ENCODE measurements at regions not wholly inside any gene's neighbourhood (a gene's known extent, or its start where the extent isn't known, plus 50 kb on each side); places are given as distances from the start of the nearest gene placed in this dataset.
"Not testable (repeated sequence)": the region's sequence is repeated elsewhere in the genome, so short reads cannot be mapped to it uniquely, and the experiment has no call there.

DNA sequence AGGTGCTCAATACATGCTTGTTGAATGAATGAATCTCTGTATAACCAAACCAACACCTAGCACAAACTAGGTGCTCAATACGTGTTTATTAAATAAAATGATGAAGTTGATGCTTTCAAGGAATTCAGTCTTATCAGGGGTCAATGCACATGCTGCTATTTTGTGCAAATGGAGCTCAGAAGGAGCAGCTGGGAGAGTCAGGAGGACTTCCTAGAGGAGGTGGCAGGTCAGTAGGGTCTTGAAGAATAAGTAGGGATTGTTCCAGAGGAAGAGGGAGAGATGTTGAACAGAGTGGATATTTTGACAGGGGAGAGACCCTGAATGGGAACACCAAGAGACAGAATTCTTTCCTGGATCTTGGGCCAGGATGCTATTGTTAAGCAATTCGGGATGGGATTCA lies 92.7 kb upstream of the LHX1 start:
- DNase-seq (ENCODE audit: insufficient read length, low spot score), result no peak

DNA sequence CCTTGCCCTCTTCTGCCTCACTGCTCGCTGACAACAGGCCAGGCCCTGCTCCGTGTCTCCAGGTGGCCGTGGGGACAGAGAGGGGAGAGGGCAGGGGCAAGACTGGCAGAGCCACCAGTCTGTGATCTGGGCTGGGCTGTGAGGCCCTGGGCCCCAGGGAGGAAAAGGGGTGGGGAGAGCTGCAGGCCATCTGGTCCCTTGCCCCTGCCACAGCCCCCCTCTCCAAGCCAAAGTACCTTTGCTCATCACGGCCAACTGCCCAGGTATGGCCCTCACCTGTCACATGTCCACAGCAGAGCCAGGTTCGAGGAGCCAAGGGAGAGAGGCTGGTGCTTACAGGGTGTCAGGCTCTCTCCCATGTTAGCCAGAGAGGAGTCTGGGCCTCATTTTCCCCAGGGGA lies 91.4 kb upstream of the LHX1 start:
- TF ChIP-seq, protein P1, sequence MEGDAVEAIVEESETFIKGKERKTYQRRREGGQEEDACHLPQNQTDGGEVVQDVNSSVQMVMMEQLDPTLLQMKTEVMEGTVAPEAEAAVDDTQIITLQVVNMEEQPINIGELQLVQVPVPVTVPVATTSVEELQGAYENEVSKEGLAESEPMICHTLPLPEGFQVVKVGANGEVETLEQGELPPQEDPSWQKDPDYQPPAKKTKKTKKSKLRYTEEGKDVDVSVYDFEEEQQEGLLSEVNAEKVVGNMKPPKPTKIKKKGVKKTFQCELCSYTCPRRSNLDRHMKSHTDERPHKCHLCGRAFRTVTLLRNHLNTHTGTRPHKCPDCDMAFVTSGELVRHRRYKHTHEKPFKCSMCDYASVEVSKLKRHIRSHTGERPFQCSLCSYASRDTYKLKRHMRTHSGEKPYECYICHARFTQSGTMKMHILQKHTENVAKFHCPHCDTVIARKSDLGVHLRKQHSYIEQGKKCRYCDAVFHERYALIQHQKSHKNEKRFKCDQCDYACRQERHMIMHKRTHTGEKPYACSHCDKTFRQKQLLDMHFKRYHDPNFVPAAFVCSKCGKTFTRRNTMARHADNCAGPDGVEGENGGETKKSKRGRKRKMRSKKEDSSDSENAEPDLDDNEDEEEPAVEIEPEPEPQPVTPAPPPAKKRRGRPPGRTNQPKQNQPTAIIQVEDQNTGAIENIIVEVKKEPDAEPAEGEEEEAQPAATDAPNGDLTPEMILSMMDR (IDR thresholded peaks at IDR 0.05; ENCODE audit: insufficient read depth, missing control alignments), result no peak
- FAIRE-seq (no peak), DNase-seq (ENCODE audit: insufficient read length, low spot score) (no peak)

More for the DNA sequence above, 92.7 kb upstream of the LHX1 start:
- TF ChIP-seq, protein P1 (IDR thresholded peaks at IDR 0.05; ENCODE audit: insufficient read depth, missing control alignments), result no peak
- FAIRE-seq, result no peak

DNA sequence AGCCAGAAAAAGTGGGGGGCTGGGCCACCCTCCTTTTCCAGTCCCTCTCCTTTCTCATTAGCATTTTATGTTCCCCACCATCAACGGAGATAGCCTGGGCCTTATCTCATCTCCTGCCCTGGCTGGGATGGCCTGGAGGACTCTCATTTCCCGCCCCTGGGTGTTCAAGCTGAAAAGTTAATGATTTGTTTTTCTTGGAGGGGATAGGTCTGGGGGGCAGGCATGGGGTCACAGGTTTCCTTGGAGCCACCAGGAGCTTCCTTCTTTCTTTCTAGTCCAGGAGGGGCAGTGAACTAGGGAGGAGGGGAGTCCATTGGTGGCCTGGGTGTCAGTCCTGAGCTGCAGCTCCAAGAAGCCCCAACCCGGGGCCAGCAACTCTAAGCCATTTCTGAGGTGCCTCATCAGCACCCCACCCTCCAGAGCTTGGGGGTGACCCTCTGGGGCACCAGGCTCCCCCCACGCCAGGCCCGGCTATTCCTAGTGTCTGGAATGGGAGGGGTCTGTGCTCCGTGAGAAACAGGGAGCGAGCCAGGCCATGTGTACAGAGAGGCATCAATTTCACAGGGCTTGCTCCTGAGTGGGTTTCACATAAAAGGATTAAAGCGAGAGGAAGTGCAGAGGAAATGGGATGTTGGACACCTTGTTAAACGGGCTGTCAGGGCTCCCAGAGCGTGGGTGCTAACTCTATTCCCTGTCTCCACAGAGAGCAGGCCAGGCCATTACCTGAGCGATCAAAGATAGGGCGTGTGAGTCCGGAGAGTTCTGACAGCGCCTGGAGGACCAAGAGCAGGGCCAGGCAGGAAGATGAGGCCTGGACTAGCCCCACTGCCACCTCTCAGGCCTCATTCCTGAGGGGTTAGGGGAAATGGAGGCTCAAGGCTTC lies 90.6 kb upstream of the LHX1 start:
- DNase-seq (ENCODE audit: insufficient read length, low spot score) (no peak), FAIRE-seq (no peak)
- TF ChIP-seq, protein P1 (IDR thresholded peaks at IDR 0.05; ENCODE audit: insufficient read depth, missing control alignments), result no peak

DNA sequence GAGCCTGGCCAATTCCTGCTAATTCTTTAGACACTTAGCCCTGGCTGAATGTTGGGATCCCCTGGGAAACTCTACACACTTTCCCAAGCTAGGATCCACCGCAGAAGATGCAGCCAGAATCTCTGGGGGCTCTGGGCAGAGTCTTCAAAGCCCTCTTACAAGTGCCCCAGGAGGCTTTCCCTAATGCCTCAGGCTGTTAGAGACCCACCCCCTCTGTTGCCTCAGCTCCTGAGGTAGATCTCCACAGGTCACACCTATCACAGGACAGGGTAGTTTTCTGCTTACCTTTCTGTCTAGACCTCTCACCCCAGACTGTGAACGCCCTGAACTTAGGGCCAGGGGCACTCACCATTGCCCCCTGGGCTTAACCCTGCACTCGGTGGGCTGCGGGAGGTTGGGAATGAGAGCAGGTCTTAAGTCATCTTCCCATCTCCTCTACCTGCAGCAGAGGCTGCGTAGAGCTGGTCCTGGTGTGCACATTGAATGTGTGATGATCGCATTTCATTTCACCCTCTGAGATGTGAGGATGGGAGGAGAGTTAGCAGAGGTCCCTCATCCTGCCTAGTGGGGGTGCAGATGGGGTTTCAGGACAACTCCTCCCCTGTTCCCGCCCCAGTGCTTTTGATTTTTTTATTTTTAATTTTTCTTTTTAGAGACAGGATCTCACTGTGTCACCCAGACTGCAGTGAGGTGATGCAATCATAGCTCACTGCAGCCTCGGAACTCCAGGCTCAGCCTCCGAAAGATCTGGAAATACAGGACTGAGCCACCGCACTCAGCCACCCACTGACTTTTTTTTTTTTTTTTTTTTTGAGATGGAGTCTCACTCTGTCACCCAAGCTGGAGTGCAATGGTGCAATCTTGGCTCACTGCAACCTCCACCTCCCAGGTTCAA lies 89.0 kb upstream of the LHX1 start:
- no peak for FAIRE-seq
- no peak for DNase-seq (ENCODE audit: insufficient read length, low spot score)
- TF ChIP-seq, protein P1 (IDR thresholded peaks at IDR 0.05; ENCODE audit: insufficient read depth, missing control alignments), result no peak

DNA sequence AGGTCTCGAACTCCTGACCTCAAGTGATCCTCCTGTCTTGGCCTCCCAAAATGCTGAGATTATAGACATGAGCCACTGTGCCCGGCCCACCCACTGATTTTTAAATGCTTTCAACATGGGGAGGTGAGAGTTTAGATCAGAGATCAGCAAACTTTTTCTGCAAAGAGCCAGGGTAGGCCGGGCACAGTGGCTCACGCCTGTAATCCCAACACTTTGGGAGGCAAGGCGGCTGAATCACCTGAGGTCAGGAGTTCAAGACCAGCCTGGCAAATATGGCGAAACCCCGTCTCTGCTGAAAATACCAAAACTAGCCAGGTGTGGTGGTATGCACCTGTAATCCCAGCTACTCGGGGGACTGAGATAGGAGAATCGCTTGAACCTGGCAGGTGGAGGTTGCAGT lies 88.3 kb upstream of the LHX1 start:
- FAIRE-seq, result not testable (repeated sequence)

DNA sequence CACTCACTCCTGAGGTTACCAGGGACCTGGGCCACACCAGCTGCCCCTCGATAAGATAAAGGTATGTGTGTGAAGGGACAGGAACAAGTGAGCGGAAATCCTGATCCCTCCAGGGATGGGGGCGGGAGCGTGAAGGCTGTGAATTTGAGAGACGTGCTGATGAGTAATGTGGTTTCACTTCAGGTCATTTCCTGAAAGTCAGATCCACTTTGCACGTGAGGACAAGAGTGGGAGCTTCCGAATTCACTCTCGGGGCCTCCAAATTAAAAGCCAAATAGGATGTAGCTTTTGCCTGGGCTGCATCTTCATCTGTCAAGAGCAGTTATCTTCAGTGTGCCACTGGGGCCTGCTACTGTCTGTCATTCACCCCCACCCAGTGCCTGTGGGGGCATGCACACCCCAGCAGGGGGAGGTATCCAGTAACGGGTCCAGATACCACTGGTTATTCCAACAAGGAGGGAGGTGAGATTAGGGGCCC lies 87.4 kb upstream of the LHX1 start:
- no peak for DNase-seq (ENCODE audit: insufficient read length, low spot score)
- no peak for FAIRE-seq
- TF ChIP-seq, protein P1 (IDR thresholded peaks at IDR 0.05; ENCODE audit: insufficient read depth, missing control alignments), result no peak

More for the DNA sequence above, 88.3 kb upstream of the LHX1 start:
- not testable (repeated sequence) for DNase-seq (ENCODE audit: insufficient read length, low spot score)

DNA sequence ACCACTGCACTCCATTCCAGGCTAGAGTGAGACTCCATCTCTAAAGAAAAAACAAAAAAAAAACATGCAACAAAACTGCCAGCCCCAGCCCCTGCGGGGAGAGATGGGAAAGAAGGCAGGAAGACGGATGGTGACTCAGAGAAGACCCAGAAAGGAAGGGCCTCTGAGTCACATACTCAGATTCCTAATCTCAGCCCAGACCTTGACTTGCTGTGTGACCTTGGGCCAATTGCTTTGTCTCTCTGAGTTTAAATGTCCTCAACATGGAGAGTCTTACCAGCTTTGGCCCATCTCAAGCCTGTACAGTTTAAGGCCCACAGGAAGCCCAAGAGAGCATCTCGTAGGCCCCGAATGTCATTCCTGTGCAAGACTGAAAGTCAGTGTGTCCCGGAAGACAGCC lies 86.5 kb upstream of the LHX1 start:
- DNase-seq (ENCODE audit: insufficient read length, low spot score), result no peak
- FAIRE-seq, result no peak
- TF ChIP-seq, protein P1 (IDR thresholded peaks at IDR 0.05; ENCODE audit: insufficient read depth, missing control alignments), result no peak
